ENCODE measurements at regions not wholly inside any gene's neighbourhood (a gene's known extent, or its start where the extent isn't known, plus 50 kb on each side); places are given as distances from the start of the nearest gene placed in this dataset.

DNA sequence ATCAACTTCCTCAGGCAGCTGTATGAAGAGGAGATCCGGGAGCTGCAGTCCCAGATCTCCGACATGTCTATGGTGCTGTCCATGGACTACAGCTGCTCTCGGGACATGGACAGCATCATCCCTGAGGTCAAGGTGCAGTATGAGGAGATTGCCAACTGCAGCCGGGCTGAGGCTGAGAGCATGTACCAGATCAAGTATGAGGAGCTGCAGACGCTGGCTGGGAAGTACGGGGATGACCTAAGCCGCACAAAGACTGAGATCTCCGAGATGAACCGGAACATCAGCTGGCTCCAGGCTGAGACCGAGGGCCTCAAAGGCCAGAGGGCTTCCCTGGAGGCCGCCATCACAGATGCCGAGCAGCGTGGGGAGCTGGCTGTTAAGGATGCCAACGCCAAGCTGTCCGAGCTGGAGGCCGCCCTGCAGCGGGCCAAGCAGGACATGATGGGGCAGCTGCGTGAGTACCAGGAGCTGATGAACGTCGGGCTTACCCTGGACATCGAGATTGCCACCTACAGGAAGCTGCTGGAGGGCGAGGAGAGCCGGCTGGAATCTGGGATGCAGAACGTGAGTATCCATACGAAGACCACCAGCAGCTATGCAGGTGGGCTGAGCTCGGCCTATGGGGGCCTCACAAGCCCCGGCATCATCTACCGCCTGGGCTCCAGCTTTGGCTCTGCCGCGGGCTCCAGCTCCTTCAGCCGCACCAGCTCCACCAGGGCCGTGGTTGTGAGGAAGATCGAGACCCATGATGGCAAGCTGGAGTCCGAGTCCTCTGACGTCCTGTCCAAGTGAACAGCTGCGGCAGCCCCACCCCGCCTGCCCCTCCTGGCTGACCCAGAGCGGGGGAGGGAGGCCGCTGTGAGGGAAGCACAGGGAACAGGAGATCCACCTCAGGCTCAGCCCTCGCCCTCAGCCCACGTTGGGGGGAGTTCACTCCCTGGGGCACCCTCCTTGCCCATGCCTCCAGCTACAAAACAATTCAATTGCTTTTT, 84.0 kb downstream of the SEC61B start:
- 82 to 89% (median 83%) methylated on average over 36 to 41 of the region's 41 CpGs for WGBS, 3 donors
- no peak for DNase-seq
- intact Hi-C loops (cut with DNase I): no loop called here

DNA sequence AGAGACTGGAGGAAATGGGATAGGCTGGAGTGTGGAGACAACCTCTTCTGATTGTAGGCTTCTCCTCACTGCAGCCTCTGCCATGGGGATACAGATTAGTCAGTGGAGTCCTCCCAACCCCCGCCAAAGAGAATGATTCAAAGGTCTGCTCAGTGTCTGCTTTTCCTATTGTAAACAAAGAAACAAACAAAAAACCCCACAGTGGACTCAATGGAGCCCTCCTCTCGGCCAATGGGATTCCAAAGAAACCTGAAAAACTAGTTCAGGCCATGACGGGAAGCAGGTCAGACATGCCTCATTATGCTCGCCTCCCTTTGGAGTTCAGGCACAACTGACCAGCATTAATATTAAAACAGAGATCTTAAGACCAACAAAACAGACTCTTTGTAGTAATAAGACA, 85.8 kb downstream of the SEC61B start:
- no peak for DNase-seq
- Histone ChIP-seq H3K36me3 (no peaks in the 10 kb centered on the region), H3K27ac (no peak overlapping the region), H3K9me3 (no peaks in the 10 kb centered on the region), H3K4me1 (ENCODE audit: insufficient read depth) (no peaks in the 10 kb centered on the region), H3K27me3 (no peaks in the 10 kb centered on the region), H3K4me3 (no peak overlapping the region)
- no peak for TF ChIP-seq POLR2A (IDR thresholded peaks at IDR 0.05)
- no peak for TF ChIP-seq EP300 (IDR thresholded peaks at IDR 0.05)
- no peak for TF ChIP-seq CTCF (IDR thresholded peaks at IDR 0.05)
- 46 to 59% (median 50%) methylated on average over 4 of the region's 4 CpGs for WGBS, 3 donors
- intact Hi-C loops (cut with DNase I): no loop called here

More for the DNA sequence above, 84.0 kb downstream of the SEC61B start:
- TF ChIP-seq POLR2A (IDR thresholded peaks at IDR 0.05): no peak
- no peak for TF ChIP-seq EP300 (IDR thresholded peaks at IDR 0.05)
- no peak for TF ChIP-seq CTCF (IDR thresholded peaks at IDR 0.05)
- no peak overlapping the region for H3K27ac ChIP-seq
- H3K27me3 ChIP-seq: no peaks in the 10 kb centered on the region
- no peak overlapping the region for H3K4me3 ChIP-seq
- H3K9me3 ChIP-seq: no peaks in the 10 kb centered on the region
- H3K36me3 ChIP-seq: no peaks in the 10 kb centered on the region
- H3K4me1 ChIP-seq (ENCODE audit: insufficient read depth): no peaks in the 10 kb centered on the region

DNA sequence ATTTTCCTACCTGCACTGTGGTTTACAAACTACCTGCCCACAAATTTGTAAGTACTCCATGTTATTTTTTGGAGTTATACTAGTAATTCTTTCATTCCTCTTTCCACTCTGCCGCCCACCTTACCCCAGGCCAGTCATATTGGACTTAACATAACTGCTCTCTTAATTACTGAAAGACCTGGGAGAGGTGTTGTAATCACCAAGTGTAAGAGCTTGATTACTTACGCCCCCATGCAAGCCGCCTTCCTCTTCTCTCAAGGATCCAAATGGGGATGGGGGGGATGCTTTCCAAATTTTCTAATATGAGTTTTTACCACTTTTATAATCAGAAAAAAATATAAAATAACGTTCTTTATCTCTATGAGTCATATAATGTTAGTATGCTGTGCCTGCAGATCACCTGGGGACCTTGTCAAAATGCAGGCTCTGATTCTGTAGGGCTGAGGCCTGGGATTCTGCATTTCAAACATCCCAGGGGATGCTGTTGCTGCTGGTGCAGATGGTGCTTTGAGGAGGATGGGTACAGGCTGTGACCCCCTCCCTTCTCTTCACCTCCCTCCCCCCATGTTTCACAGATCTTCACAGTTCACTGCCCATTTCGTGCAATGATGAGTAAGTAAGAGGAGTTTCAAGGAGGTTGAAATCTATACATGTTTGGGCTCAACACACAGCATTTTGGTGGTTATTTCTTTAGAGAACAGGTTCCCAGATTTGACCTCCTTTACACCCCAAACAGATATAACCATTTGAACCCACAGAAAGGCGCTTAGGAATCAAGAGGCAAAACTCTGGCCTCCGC, 87.3 kb downstream of the SEC61B start:
- TF ChIP-seq POLR2A (IDR thresholded peaks at IDR 0.05): no peak
- no peak for TF ChIP-seq CTCF (IDR thresholded peaks at IDR 0.05)
- no peak for TF ChIP-seq EP300 (IDR thresholded peaks at IDR 0.05)
- Histone ChIP-seq H3K4me3 (no peak overlapping the region), H3K27ac (no peak overlapping the region), H3K27me3 (no peaks in the 10 kb centered on the region), H3K4me1 (ENCODE audit: insufficient read depth) (no peaks in the 10 kb centered on the region), H3K36me3 (no peaks in the 10 kb centered on the region), H3K9me3 (no peaks in the 10 kb centered on the region)
- DNase-seq: no peak
- intact Hi-C loops (cut with DNase I): no loop called here
- WGBS, 3 donors: 81 to 87% (median 82%) methylated on average over 7 of the region's 7 CpGs

- TF ChIP-seq POLR2A (IDR thresholded peaks at IDR 0.05) (no peak), EP300 (IDR thresholded peaks at IDR 0.05) (no peak), CTCF (IDR thresholded peaks at IDR 0.05) (no peak)
- H3K9me3 ChIP-seq: no peaks in the 10 kb centered on the region
- WGBS, 3 donors: 68 to 84% (median 73%) methylated on average over 2 of the region's 2 CpGs
- intact Hi-C loops (cut with DNase I): no loop called here
- no peaks in the 10 kb centered on the region for H3K36me3 ChIP-seq
- H3K4me3 ChIP-seq: no peak overlapping the region
- H3K27me3 ChIP-seq: no peaks in the 10 kb centered on the region
- no peak overlapping the region for H3K27ac ChIP-seq
- H3K4me1 ChIP-seq (ENCODE audit: insufficient read depth): no peaks in the 10 kb centered on the region
- DNase-seq: no peak
These were observed 90.7 kb downstream of the SEC61B start for GRCh38 chr9:99312736-99313135.
